ENCODE measurements at regions not wholly inside any gene's neighbourhood (a gene's known extent, or its start where the extent isn't known, plus 50 kb on each side); places are given as distances from the start of the nearest gene placed in this dataset.

DNA sequence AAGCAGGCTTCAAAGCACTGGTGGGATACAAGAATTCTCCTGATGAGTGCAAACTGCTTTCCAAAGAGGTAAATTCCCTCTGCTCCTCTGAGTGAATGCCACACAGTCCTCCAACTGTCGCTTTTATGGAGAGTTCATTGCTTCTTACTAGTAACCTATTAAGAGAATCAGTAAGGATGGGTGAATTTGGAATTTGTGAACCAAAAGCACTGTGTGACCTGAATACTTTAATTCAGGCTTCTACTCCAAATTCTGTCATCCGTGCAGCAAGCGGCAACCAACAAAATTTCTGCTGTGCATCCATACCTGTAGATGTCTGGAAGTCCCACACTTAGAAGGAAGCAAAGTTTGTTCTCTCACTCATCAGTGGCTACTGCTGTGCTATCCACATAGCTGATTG, 66.7 kb upstream of the SNRK start:
- TF ChIP-seq POLR2A (IDR thresholded peaks at IDR 0.05) = no peak
- TF ChIP-seq, protein P1, sequence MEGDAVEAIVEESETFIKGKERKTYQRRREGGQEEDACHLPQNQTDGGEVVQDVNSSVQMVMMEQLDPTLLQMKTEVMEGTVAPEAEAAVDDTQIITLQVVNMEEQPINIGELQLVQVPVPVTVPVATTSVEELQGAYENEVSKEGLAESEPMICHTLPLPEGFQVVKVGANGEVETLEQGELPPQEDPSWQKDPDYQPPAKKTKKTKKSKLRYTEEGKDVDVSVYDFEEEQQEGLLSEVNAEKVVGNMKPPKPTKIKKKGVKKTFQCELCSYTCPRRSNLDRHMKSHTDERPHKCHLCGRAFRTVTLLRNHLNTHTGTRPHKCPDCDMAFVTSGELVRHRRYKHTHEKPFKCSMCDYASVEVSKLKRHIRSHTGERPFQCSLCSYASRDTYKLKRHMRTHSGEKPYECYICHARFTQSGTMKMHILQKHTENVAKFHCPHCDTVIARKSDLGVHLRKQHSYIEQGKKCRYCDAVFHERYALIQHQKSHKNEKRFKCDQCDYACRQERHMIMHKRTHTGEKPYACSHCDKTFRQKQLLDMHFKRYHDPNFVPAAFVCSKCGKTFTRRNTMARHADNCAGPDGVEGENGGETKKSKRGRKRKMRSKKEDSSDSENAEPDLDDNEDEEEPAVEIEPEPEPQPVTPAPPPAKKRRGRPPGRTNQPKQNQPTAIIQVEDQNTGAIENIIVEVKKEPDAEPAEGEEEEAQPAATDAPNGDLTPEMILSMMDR (IDR thresholded peaks at IDR 0.05) = no peak

Data from breast epithelium (tissue), 3 donors.